ENCODE measurements at regions not wholly inside any gene's neighbourhood (a gene's known extent, or its start where the extent isn't known, plus 50 kb on each side); places are given as distances from the start of the nearest gene placed in this dataset.

DNA sequence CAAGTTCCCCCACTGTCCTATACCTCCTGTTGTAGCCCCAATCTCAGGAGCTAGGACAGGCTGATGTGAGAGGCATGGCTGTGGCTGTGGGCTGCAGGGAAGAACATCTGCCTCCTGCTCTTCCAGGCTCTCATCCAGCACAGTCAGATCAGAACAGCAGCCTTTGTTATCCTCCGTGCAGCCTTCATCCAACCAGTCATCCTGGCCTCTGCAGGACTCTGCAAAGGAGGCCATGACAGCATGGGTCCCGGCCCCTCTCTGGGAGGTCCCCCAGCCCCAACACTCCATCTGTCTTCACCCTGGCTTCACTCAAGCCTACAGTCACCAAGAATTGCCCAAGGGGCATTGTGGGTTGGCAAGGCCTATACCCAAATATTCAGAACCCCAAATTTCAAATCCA, 223.2 kb upstream of the COPS8 start:
- TF ChIP-seq CTCF (IDR thresholded peaks at IDR 0.05) (no peak), POLR2A (IDR thresholded peaks at IDR 0.05) (no peak)

All from body of pancreas (tissue), 4 donors.